Iris pigment epithelial cell (primary cell): ENCODE measurements at regions not wholly inside any gene's neighbourhood (a gene's known extent, or its start where the extent isn't known, plus 50 kb on each side); places are given as distances from the start of the nearest gene placed in this dataset.

Experiments
- DNase-seq: peaks from one replicate; pipeline ENCODE4 v3.0.0-alpha.2; 2011; ENCODE audit warnings: low read depth

GRCh38 chr13:31686670-31687425, 52.5 kb upstream of the RXFP2 start:
- no peak for DNase-seq
